ENCODE measurements at regions not wholly inside any gene's neighbourhood (a gene's known extent, or its start where the extent isn't known, plus 50 kb on each side); places are given as distances from the start of the nearest gene placed in this dataset.

GRCh38 chr18:39299152-39299551 lies 1733.6 kb upstream of the CELF4 start:
- TF ChIP-seq EP300 (IDR thresholded peaks at IDR 0.05), result no peak
- WGBS, 2 donors, result 74 to 81% methylated on average over 4 of the region's 4 CpGs

DNA sequence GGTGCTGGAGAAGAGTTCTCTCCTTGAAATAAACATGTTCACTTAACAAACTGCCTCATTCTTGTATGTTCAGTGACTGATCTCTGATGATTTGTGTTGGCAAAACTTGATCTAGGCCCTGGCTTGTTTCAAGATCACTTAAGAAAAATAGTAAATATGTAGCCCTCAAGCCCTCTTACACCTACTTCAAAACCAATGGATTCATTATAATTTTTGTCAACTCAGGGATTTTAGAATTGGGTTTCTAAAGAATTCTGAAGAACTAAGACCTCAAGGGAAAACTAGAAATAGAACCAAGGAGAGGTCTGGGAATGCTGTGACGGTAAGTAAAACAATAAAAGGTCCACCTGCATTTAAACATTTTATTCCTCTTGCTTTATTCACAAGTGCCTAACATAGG lies 1731.6 kb upstream of the CELF4 start:
- 71 to 86% methylated on average over 1 of the region's 1 CpG for WGBS, 2 donors
- H3K27me3 ChIP-seq, result no peaks in the 10 kb centered on the region
- no peaks in the 10 kb centered on the region for H3K36me3 ChIP-seq
- H3K27ac ChIP-seq, result no peak overlapping the region
- H3K4me3 ChIP-seq, result no peak overlapping the region
- H3K9me3 ChIP-seq, result no peaks in the 10 kb centered on the region
- DNase-seq (ENCODE audit: low spot score in 2 of 2), result no peak
- H3K4me1 ChIP-seq, result no peaks in the 10 kb centered on the region
- TF ChIP-seq POLR2A (IDR thresholded peaks at IDR 0.05) (no peak), EP300 (IDR thresholded peaks at IDR 0.05) (no peak)
- TF ChIP-seq, protein P1, sequence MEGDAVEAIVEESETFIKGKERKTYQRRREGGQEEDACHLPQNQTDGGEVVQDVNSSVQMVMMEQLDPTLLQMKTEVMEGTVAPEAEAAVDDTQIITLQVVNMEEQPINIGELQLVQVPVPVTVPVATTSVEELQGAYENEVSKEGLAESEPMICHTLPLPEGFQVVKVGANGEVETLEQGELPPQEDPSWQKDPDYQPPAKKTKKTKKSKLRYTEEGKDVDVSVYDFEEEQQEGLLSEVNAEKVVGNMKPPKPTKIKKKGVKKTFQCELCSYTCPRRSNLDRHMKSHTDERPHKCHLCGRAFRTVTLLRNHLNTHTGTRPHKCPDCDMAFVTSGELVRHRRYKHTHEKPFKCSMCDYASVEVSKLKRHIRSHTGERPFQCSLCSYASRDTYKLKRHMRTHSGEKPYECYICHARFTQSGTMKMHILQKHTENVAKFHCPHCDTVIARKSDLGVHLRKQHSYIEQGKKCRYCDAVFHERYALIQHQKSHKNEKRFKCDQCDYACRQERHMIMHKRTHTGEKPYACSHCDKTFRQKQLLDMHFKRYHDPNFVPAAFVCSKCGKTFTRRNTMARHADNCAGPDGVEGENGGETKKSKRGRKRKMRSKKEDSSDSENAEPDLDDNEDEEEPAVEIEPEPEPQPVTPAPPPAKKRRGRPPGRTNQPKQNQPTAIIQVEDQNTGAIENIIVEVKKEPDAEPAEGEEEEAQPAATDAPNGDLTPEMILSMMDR (IDR thresholded peaks at IDR 0.05), result no peak

More at GRCh38 chr18:39299152-39299551, 1733.6 kb upstream of the CELF4 start:
- H3K4me3 ChIP-seq, result no peak overlapping the region
- no peaks in the 10 kb centered on the region for H3K9me3 ChIP-seq
- no peaks in the 10 kb centered on the region for H3K36me3 ChIP-seq
- H3K4me1 ChIP-seq, result no peaks in the 10 kb centered on the region
- DNase-seq (ENCODE audit: low spot score in 2 of 2), result no peak
- H3K27ac ChIP-seq, result no peak overlapping the region
- H3K27me3 ChIP-seq, result no peaks in the 10 kb centered on the region

DNA sequence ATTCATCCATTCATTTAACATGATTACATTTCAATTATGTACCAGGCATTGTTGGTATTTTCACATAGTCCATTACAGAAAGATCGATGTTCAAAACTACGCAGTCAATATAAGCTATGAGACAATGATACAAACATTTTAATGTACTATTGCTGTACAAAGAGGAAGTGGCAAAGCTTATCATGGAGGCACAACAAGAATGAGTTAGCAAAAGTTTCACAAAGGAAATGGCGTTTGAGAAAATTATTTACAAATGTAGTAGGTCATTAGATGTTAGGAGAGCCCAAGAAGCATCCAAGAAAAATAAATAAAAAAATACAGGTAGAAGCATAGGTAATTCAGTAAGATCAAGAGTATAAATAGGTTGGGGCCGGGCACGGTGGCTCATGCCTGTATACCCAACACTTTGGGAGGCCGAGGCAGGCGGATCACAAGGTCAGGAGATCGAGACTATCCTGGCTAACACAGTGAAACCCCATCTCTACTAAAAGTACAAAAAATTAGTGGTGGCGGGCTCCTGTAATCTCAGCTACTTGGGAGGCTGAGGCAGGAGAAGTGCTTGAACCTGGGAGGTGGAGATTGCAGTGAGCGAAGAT lies 1730.8 kb upstream of the CELF4 start:
- Histone ChIP-seq H3K9me3 (no peaks in the 10 kb centered on the region), H3K4me3 (no peak overlapping the region), H3K36me3 (no peaks in the 10 kb centered on the region), H3K27me3 (no peaks in the 10 kb centered on the region), H3K4me1 (no peaks in the 10 kb centered on the region), H3K27ac (no peak overlapping the region)
- TF ChIP-seq POLR2A (IDR thresholded peaks at IDR 0.05) (no peak), EP300 (IDR thresholded peaks at IDR 0.05) (no peak)
- TF ChIP-seq, protein P1 (IDR thresholded peaks at IDR 0.05), result no peak
- DNase-seq (ENCODE audit: low spot score in 2 of 2), result no peak
- 93 to 96% methylated on average over 10 of the region's 10 CpGs for WGBS, 2 donors

DNA sequence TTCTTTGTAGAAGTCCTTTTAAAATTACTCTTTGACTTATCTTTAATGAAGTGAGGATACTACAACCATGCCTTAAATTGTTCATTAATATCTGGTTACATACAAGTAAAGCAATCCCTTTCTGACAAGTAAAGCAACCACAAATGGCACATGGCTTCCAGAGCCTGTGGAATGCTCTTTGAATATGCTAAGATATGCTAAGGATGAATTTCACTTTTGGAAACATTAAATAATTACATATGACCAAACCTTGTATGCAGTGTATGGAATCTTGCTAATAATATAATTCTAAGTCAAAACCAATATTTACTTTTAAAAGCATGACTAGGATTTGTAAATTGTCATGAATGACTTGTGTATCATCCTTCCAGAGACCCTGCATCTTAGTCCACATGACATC lies 1711.2 kb upstream of the CELF4 start:
- Histone ChIP-seq H3K27me3 (no peaks in the 10 kb centered on the region), H3K27ac (no peak overlapping the region), H3K9me3 (no peaks in the 10 kb centered on the region), H3K4me3 (no peak overlapping the region), H3K4me1 (no peaks in the 10 kb centered on the region), H3K36me3 (no peaks in the 10 kb centered on the region)
- no peak for TF ChIP-seq POLR2A (IDR thresholded peaks at IDR 0.05)
- no peak for TF ChIP-seq EP300 (IDR thresholded peaks at IDR 0.05)
- TF ChIP-seq, protein P1 (IDR thresholded peaks at IDR 0.05), result no peak
- no peak for DNase-seq (ENCODE audit: low spot score in 2 of 2)

GRCh38 chr18:39274535-39274934 lies 1708.9 kb upstream of the CELF4 start:
- TF ChIP-seq, protein P1 (IDR thresholded peaks at IDR 0.05), result no peak
- TF ChIP-seq EP300 (IDR thresholded peaks at IDR 0.05), result no peak
- TF ChIP-seq POLR2A (IDR thresholded peaks at IDR 0.05), result no peak
- no peaks in the 10 kb centered on the region for H3K9me3 ChIP-seq
- no peak overlapping the region for H3K4me3 ChIP-seq
- DNase-seq (ENCODE audit: low spot score in 2 of 2), result no peak
- H3K27me3 ChIP-seq, result no peaks in the 10 kb centered on the region
- 14 to 18% methylated on average over 1 of the region's 1 CpG for WGBS, 2 donors
- no peaks in the 10 kb centered on the region for H3K36me3 ChIP-seq
- no peaks in the 10 kb centered on the region for H3K4me1 ChIP-seq
- no peak overlapping the region for H3K27ac ChIP-seq

- Histone ChIP-seq H3K36me3 (no peaks in the 10 kb centered on the region), H3K27me3 (no peaks in the 10 kb centered on the region), H3K27ac (no peak overlapping the region), H3K4me1 (no peaks in the 10 kb centered on the region), H3K4me3 (no peak overlapping the region), H3K9me3 (no peaks in the 10 kb centered on the region)
- TF ChIP-seq, protein P1 (IDR thresholded peaks at IDR 0.05), result no peak
- TF ChIP-seq EP300 (IDR thresholded peaks at IDR 0.05) (no peak), POLR2A (IDR thresholded peaks at IDR 0.05) (no peak)
- DNase-seq (ENCODE audit: low spot score in 2 of 2), result no peak
- WGBS, 2 donors, result 88% methylated on average over 1 of the region's 1 CpG
These were observed 1706.6 kb upstream of the CELF4 start for GRCh38 chr18:39272230-39272629.
